ENCODE measurements at regions not wholly inside any gene's neighbourhood (a gene's known extent, or its start where the extent isn't known, plus 50 kb on each side); places are given as distances from the start of the nearest gene placed in this dataset.

DNA sequence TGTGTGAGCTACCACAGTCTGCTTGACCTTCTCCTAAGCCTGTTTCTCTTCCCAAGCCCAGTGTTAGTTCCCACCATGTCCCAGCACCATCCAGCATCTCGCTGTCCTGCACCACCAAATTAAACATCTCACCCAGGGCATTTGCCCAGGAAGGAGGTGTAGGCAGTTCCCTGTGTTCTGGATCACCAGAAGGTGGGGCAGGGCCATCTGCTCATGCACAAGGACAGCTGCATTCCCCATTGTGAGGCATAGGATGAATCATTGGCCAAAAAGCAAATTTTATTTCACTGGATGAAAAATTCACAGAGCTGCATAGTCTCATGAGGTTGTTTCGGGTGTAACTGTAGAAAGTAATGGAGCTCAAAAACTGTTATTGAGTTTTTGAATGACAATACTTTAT is 89.5 kb upstream of the GRIA1 start:
- no peak for TF ChIP-seq EP300 (IDR thresholded peaks at IDR 0.05)
- TF ChIP-seq POLR2A (IDR thresholded peaks at IDR 0.05; ENCODE audit: low read depth), result no peak
- no peak for TF ChIP-seq CTCF (IDR thresholded peaks at IDR 0.05)
- TF ChIP-seq POLR2AphosphoS5 (IDR thresholded peaks at IDR 0.05), result no peak
